ENCODE measurements at regions not wholly inside any gene's neighbourhood (a gene's known extent, or its start where the extent isn't known, plus 50 kb on each side); places are given as distances from the start of the nearest gene placed in this dataset.

- TF ChIP-seq POLR2A (IDR thresholded peaks at IDR 0.05; ENCODE audit: low read length), result no peak
- no peak for TF ChIP-seq GATA1 (IDR thresholded peaks at IDR 0.05; ENCODE audit: low read depth, low read length)
Observed at GRCh38 chr2:120909102-120909501, 173.4 kb downstream of the GLI2 start.

Data from erythroblast (primary cell).